ENCODE measurements at regions not wholly inside any gene's neighbourhood (a gene's known extent, or its start where the extent isn't known, plus 50 kb on each side); places are given as distances from the start of the nearest gene placed in this dataset.
"Not testable (repeated sequence)": the region's sequence is repeated elsewhere in the genome, so short reads cannot be mapped to it uniquely, and the experiment has no call there.

GRCh38 chr1:172789840-172790239 is 130.9 kb downstream of the FASLG start:
- DNase-seq (ENCODE audit: low read depth), result no peak
- no peak for TF ChIP-seq CTCF (IDR thresholded peaks at IDR 0.05; ENCODE audit: control insufficient read depth, insufficient read depth, low read depth, low read length, missing control alignments)
- no peak overlapping the region for H3K4me3 ChIP-seq (ENCODE audit: control insufficient read depth, low read depth, low read length)

GRCh38 chr1:172790245-172790644 is 131.3 kb downstream of the FASLG start:
- no peak for TF ChIP-seq CTCF (IDR thresholded peaks at IDR 0.05; ENCODE audit: control insufficient read depth, insufficient read depth, low read depth, low read length, missing control alignments)
- no peak for DNase-seq (ENCODE audit: low read depth)
- H3K4me3 ChIP-seq (ENCODE audit: control insufficient read depth, low read depth, low read length), result no peak overlapping the region

GRCh38 chr1:172793823-172794222 is 134.9 kb downstream of the FASLG start:
- no peak overlapping the region for H3K4me3 ChIP-seq (ENCODE audit: control insufficient read depth, low read depth, low read length)
- TF ChIP-seq CTCF (IDR thresholded peaks at IDR 0.05; ENCODE audit: control insufficient read depth, insufficient read depth, low read depth, low read length, missing control alignments), result no peak

GRCh38 chr1:172795741-172796140 is 136.8 kb downstream of the FASLG start:
- no peak for DNase-seq (ENCODE audit: low read depth)
- no peak for TF ChIP-seq CTCF (IDR thresholded peaks at IDR 0.05; ENCODE audit: control insufficient read depth, insufficient read depth, low read depth, low read length, missing control alignments)
- no peak overlapping the region for H3K4me3 ChIP-seq (ENCODE audit: control insufficient read depth, low read depth, low read length)

More at GRCh38 chr1:172793823-172794222, 134.9 kb downstream of the FASLG start:
- DNase-seq (ENCODE audit: low read depth), result no peak

GRCh38 chr1:172799804-172800203 is 140.9 kb downstream of the FASLG start:
- not testable (repeated sequence) for DNase-seq (ENCODE audit: low read depth); H3K4me3 ChIP-seq (ENCODE audit: control insufficient read depth, low read depth, low read length)

- H3K4me3 ChIP-seq (ENCODE audit: control insufficient read depth, low read depth, low read length), result no peak overlapping the region
- no peak for TF ChIP-seq CTCF (IDR thresholded peaks at IDR 0.05; ENCODE audit: control insufficient read depth, insufficient read depth, low read depth, low read length, missing control alignments)
Measured at GRCh38 chr1:172801771-172802322, 142.9 kb downstream of the FASLG start.

GRCh38 chr1:172809750-172810149 is 150.8 kb downstream of the FASLG start:
- H3K4me3 ChIP-seq (ENCODE audit: control insufficient read depth, low read depth, low read length), result no peak overlapping the region
- no peak for DNase-seq (ENCODE audit: low read depth)
- TF ChIP-seq CTCF (IDR thresholded peaks at IDR 0.05; ENCODE audit: control insufficient read depth, insufficient read depth, low read depth, low read length, missing control alignments), result no peak

More at GRCh38 chr1:172801771-172802322, 142.9 kb downstream of the FASLG start:
- DNase-seq (ENCODE audit: low read depth), result no peak
